GM18870 (cell line): ENCODE measurements at regions not wholly inside any gene's neighbourhood (a gene's known extent, or its start where the extent isn't known, plus 50 kb on each side); places are given as distances from the start of the nearest gene placed in this dataset.
"Not testable (repeated sequence)": the region's sequence is repeated elsewhere in the genome, so short reads cannot be mapped to it uniquely, and the experiment has no call there.

Experiments
- ATAC-seq: cut with Tn5 transposase; IDR thresholded peaks from one replicate; pipeline ENCODE4 v1.9.1; 2021; ENCODE audit warnings: moderate library complexity; ENCODE audit not compliant: unreplicated experiment

DNA sequence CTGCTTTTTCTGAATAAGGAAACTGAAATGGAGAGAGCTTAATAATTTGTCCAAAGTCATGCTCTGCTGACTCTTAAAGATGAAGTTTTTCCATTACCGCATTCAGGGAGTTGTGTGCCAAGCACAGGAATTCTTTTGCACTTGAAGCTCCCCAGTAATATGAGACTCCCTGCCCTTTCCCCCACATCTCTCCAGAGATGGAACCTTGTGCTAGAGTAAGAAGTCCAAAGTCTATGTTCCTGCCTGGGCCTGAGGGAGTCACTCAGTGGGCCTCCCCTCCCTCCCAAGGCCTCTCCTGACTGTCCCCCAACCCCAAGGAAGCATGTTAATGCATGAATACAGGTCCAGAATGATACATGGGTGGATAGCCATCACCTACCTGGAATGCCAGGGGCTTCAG lies 173.3 kb upstream of the SEMA6A start:
- no peak for ATAC-seq

DNA sequence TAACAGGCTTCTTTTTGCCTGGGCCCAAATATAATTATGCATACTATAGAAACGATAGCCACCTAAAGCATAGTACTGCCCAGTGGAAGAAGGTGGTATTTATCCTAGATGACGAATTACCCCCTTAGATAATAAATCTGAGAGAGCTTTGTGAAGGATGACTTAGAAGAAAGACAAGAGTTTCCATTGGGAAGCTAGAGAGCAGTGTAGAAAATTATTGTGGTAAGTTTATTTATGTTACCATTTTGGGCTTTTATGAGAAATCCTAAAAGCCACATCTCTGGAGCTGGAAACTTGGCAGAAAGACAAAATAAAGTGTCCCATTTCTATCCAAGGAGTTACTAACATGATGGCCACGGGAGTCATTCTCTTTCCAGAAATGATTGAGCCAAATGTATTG lies 172.0 kb upstream of the SEMA6A start:
- ATAC-seq: no peak

DNA sequence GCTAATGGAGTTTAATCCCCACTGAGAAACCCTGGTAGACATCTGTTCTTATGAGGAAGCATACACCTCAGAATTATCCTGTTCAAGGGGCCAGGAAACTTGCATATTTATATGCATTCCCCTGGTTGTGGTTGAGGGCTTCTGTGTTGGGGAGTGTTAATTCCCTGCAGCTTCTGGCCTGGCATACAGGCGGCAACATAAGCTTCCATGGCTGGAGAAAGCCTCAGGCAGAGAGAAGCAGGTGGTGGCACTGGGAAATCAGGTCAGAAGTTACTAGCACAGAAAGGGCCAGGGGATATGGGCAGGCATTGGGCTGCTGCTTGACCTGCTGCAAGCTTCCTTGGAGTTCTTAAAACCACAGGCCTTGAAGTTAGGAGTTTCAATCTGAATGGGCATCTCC lies 166.1 kb upstream of the SEMA6A start:
- no peak for ATAC-seq

DNA sequence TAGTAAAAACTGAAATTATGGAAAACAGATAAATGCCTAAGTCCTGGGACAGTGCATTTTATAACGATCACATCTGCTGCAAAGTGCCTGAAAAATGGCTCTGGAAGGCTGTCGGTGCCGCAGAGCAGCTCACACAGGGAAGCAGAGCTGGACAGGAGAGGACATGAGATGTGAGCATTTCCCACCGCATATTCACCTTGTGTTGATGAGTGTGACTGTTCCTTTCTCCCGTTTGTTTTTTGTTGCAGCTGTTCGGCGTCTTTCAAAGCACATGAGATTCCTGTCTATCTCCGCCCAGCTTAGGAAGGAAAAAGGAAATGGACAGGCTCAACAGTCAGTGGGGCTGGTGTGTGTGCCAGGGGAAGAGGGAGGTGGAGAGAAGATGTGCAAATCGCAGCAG lies 164.9 kb upstream of the SEMA6A start:
- no peak for ATAC-seq

DNA sequence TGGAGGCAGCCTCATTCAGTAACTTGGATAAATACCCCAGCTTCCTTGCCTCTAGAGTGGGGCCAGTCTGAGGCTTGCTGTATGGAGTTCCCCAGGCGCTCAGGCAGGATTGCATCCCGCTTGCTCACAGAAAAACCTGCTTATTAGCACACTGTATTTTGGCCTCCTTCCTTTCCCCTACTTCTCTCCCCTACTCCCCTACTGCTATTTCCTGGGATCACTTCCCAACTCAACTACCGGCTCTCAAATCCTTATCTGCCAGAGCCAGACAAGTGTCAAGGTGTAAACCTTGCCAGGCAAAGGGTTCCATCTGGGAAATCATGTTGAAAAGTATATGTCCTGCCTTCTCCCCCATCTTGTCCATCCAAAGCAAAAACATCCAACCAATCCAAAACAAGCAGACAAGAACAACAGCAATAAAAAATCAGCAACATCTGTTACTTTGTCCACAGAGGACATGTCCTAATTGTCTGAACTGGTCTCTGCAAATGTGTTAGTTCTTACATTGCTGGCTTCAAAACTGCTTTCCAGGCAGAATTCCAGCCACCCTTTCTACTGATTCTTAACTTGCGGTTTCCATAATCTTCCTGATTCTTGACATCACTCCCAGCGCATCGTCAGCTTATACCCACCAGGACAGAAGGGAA lies 164.1 kb upstream of the SEMA6A start:
- ATAC-seq: no peak

DNA sequence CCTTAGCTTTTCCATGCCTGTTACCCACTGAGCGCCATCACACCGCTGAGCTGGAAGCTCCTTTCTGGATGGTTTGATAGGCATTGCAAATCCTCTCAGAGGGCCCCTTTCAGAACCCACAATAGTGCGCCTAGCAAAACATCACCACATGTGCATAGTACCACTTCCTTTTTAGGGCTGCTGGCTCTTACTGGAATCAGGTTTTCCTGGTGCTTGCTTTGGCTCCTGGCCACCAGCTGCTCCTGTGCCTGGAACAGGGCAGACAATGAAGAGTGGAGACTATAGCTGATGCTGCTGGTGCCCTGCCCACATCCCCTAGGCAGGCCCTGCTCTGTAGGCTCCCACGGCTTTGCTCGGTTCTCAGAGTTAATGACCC lies 163.6 kb upstream of the SEMA6A start:
- no peak for ATAC-seq

DNA sequence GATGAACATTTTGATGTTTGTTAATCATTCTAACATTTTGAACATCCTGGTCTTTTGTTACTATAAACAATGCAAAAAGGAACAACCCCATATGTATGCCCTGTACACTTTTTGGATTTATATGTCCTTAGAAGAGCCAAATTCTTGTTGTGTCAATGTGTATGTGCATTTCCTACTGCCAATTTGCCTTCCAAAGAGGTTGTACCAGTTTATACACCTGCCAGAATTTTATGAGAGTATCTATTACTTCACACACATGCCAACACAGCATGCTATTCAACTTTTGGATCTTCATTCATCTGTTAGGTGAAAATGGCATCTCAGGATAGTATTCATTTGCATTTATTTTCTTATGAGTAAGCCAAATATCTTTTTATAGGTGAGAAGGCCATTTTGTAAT lies 162.0 kb upstream of the SEMA6A start:
- no peak for ATAC-seq

DNA sequence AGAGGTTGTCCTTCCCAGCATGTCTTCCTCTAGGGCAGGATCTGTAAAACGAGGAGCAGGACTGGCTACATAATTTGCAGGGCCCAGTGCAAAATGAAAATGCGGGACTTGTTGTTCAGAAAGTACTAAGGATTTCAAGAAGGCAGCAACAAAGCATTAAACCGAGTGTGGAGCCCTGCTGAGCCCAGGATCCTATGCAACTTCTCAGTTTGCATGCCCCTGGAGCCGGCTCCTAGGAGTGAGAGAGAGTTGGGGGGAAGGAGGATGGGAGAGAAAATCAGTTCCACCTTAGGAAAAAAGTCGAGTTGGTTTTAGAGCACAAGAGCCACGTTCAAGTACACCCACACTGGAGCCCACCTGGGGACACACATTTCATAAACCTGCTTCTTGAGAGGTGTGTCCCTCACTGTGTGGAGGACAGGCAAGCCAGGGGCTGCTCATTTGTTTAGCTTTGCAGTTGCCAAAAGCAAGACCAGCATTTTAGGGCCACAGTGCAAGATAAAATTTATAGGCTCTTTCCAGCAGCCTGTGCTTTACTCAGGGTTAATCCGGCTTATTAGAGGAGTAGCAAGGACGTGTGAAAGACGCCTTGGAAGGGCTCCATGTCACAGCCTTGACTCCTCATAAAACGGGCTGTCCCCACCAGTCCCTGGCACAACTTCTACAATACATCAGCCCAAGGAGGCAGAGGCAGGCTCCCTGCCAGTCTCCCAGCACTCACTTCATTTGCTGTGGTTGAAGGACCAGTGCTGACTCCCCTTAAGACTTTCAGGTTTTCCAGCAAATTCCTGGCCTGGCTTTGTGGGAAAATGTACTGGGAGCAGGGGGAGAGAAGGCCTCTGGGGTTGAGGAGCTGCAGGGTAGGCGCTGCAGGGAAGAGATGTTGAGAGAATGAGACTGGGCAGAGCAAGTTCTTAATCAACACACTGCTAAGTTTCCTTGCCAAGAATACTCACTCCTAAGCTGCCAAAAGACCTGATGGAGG lies 159.7 kb upstream of the SEMA6A start:
- no peak for ATAC-seq

DNA sequence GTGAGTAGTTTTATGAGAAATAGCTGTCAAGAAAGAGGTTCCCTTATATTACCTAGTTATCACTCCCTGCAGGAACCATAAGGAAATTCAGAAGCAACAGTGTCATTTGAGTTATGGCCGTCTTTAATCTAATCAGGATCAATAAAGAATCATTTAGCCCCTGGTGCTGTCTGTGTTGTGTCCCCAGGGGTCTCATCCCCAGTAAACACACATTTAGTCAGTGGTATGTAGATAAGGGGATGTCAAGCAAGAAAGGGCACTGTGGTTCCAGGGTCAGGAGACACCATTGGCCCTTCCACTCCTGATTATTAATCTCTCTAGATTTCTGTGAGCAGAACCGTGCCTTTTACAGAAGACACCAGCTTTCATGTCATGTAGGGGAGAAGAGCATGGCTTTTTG lies 158.0 kb upstream of the SEMA6A start:
- ATAC-seq: no peak

DNA sequence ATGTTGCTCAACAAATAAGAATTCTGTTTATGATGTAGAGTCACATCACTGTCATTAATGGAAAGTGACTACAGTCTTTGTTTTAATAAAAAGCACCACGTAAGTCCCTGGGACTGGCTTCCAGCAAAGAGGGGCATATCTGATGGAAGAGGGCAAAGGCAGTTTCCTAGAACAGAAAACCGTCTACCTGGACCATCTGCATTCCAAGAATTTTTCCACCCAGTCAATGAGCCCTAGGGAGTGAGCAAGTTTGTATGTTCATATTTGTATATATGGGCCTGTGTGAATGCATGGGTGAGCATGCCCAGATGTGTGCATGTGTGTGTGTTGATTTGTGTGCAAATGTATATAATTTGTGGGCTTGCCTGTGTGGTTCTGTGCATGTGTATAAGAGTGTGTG lies 156.8 kb upstream of the SEMA6A start:
- ATAC-seq: no peak

DNA sequence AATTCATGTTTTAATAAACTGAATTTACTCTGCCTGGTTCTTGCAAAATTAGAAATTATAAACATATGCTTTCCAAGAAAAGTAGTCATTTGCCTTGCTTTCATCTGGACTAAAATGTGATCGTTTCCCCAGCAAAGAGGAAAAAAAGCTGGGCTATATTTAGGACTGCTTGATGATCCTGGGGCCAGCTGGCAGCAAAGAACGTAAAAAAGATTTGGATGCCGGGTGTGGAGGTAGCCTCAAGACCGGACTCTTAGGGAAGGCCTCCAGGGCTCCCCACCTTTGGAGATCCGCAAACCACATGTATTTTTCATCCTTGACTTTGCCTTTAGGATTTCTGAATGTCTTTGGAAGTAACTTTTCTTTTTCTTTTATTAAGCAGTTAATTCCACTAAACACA lies 156.1 kb upstream of the SEMA6A start:
- no peak for ATAC-seq

DNA sequence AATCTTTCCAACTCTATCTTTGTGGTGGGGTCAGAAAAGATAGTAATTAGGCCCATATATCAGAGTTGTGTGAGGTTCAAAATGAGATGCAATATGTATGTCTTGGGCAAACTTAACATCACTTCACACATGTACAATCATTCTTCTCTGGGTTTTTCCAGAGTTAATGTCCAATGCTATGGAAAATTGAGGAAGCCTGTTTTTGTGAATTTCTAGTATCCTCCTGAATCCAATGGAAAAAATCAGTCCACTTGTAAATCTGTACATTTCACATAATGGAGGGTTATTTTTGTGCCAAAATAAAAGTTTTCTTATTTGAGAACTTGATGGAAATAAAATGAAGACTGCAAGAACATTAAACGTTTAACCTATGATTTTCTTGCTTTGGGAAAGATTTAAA lies 155.6 kb upstream of the SEMA6A start:
- no peak for ATAC-seq

DNA sequence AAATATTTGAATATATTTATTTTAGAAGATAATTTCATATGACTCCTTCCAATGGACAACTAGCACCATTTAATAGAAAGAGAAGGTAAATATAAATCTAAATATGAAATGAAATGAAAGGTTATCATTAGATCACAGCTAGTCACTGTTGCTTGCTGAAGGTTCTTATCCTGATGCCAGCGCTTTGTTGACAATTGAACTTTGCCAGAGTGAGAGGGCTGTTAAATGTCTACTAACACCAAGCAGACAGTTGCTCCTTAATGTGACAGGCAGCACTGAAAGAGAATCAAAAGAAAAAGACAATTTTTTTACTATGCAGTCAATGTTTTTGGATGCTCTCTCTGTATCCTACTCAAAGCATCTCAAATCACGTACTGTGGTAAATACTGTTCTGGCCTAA lies 152.6 kb upstream of the SEMA6A start:
- ATAC-seq: no peak

DNA sequence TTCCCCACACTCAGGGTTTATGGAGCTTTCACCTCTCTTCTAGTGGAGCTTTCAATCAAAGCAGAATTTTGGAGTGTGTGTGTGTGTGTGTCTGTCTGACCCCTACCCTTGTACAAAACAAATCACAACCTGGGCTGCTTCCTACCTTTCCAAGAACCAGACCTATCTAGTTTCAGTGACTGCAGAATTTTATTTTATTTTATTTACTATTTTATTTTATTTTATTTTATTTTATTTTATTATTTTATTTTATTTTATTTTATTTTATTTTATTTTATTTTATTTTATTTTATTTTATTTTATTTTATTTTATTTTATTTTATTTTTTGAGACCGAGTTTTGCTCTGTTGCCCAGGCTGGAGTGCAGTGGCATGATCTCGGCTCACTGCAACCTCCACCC lies 151.6 kb upstream of the SEMA6A start:
- ATAC-seq: not testable (repeated sequence)

DNA sequence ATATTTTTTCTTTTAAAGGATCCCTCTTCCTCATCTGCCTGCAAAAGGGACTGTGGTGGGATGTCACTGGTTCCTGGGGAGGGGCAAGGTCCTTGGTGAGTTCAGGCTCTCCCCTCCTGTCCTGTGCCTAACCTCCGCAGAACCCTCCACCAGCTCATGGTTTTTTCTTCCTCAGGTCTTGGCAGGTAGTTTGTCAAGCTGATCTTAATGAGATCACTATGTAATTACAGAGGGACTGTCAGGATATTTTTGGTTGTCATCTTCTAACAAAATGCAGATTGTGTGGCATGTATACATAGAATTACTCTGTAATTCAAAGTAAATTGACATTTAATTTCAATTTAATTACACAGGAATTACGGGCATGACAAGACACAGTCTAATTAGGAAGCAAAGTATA lies 150.3 kb upstream of the SEMA6A start:
- ATAC-seq: no peak

DNA sequence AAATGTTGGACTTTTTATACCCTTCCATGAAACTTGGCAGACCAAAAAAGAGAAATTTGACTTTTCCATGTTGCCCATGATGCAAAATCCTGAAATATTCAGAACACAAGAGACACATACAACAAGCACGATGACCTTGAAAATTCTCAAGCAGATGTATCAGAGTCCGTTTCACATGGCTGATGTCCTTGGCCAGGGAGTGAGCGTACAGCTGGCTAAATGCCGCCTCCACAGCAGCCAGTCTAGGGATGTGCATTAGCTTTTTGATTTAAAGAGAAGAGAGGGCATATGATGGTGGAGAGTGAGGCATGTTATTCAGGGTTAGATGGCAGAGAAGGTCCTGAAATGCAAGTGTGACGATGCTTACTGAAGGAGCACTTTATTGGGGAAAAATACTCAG lies 148.0 kb upstream of the SEMA6A start:
- no peak for ATAC-seq

DNA sequence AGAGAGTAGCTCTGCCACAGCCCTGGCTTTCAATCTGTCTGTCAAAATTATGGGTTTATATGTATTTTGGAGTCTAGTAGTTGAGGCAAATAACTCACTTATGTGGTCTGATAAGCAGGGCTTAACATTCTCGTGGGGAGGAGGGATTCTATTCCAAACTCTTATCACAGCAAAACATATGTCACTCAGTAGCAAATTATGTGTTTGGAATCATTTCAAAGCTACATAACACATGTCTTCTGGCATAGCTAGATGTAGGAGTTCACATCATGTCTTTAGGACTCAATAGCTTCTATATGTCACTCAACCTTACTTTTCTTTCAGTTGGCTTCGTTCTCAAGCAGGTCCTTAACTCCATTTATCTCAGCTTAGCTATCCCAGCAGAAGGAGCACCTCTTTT lies 144.5 kb upstream of the SEMA6A start:
- ATAC-seq: no peak

DNA sequence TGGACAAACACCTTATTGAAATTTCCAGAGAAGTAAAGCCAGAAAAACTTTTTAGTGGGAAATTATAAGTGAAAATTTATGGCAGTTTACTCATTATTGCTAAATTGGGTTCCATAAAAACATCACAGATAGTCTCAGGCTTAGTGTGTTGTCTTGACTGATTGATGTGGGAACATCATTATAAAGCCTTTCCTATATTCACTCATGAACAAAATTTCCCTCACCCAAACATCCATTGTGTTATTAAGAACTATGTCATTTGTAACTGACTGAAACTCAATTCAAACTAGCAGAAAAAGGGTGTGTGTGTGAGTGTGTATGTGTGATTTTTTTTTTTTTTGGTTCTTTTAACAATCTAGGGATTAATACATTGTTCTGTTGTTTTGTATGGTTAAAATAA lies 143.7 kb upstream of the SEMA6A start:
- ATAC-seq: no peak

DNA sequence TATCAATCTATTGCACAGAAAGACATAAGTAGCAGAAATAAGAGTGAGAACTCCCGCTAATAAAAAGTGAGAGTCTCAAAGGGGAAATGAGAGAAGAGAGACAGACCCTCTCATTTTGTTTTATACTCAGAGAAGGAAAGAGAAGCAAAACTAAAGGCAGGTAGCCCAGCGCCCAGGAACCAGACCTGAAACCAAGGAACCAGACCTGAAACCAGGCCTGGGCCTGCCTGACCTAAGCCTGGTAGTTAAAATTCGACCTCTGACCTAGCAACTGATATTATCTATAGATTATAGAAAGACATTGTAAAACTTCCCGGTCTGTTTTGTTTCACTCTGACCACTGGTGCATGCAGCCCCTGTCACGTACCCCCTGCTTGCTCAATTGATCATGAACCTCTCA lies 134.5 kb upstream of the SEMA6A start:
- ATAC-seq: no peak

DNA sequence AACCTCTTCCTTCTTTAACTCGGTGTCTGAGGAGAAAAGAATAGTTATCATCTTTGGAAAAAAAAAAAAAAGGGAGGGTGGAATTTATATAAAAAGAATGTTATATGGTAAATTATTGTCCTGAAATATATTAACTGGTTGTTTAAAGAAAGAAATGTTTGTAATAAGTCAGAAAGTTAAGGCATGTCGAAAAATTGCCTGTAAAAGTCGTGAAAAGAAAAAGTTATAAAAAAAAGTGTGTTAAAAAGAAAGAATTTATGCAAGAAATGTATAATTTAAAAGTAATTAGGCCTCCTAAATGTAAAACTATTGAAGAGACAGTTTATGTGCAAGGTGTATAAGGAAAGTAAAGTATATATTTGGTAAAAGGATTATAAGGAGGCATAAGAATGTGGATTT lies 130.5 kb upstream of the SEMA6A start:
- not testable (repeated sequence) for ATAC-seq

DNA sequence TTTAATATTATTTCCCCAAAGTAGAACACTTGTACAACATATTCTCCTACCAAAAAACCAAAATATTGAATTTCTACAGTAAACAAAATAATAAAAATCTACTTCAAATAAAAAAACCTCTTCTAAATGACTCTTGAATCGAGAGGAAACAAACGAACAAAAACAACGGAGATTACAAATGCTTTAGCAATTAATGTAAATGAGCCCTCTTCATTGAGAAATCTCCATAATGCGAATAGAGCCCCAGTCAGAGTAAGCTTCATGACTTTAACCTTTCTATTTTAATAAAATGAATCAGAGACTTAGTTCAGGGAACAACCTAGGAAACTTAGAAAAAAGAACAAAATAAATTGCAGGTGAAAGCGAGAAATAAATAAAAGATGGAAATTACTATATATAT lies 129.3 kb upstream of the SEMA6A start:
- ATAC-seq: no peak

DNA sequence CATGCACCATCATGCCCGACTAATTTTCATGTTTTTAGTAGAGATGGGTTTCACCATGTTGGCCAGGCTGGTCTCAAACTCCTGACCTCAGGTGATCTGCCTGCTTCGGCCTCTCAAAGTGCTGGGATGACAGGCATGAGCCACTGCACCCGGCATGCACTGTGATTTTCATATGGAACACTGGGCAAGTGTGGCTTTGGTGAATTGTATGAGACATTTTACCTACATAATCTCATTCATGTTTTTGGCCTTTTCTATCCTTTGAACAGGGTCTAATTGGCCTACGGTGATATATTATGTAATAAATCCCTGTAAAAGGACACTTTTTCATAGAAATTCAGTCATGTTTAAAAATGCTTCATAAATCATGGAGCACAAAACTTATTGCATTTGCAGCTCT lies 128.7 kb upstream of the SEMA6A start:
- no peak for ATAC-seq

DNA sequence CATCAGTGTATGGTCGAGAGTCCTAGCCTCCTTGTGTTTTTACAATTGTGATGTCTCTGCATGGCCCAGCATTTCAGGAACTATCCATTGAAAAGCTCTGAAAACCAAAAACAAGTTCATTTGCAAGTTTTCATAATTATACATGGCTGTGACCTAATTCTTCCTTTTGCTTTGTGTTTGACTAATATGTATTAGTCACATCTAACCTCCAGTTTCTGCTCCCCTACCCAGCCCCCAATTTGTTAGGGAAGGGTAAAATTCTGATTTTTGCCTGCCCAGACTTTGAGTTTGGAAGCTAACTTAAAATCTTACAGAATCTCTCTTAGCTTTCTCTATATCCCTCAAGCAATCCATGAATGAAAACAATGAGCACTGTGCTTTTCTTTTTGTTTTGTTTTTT lies 128.2 kb upstream of the SEMA6A start:
- no peak for ATAC-seq
